Gastroesophageal sphincter (tissue), 4 donors: ENCODE measurements at regions not wholly inside any gene's neighbourhood (a gene's known extent, or its start where the extent isn't known, plus 50 kb on each side); places are given as distances from the start of the nearest gene placed in this dataset.
"Not testable (repeated sequence)": the region's sequence is repeated elsewhere in the genome, so short reads cannot be mapped to it uniquely, and the experiment has no call there.

Experiments
- ATAC-seq: fragments of 150-250 bp; one replicate; pipeline ENCODE4 v1.9.1; 2016; ENCODE audit warnings: mild to moderate bottlenecking, moderate library complexity
- H3K27ac ChIP-seq, 4 donors: fragments of 200-600 bp; sonication (generic) in 3 of 4; 1 replicate in 3 of 4; 2 replicates in 1 of 4; pipeline ENCODE4 v1.5.1; 2016 to 2019
- H3K27me3 ChIP-seq: fragments of 200-600 bp; sonication (generic); one replicate; pipeline ENCODE4 v1.5.1; 2019
- H3K36me3 ChIP-seq, 2 donors: fragments of 200-600 bp; sonication (generic); one replicate each; pipeline ENCODE4 v1.5.1; 2019; ENCODE audit warnings: control low read depth in 1 of 2
- H3K4me1 ChIP-seq, 3 donors: fragments of 200-600 bp; sonication (generic); 1 replicate in 2 of 3; 2 replicates in 1 of 3; pipeline ENCODE4 v1.5.1; 2016 to 2019; ENCODE audit warnings: control low read depth in 2 of 3
- H3K4me3 ChIP-seq, 2 donors: fragments of 200-600 bp; sonication (generic); one replicate each; pipeline ENCODE4 v1.5.1; 2019; ENCODE audit warnings: mild to moderate bottlenecking in 1 of 2, moderate library complexity in 1 of 2
- H3K9me3 ChIP-seq, 3 donors: fragments of 200-600 bp; sonication (generic); one replicate each; pipeline ENCODE4 v1.5.1; 2017 to 2019; ENCODE audit warnings: control low read depth in 2 of 3
- EP300 ChIP-seq: sonication (generic); formaldehyde crosslinking; IDR thresholded peaks from one replicate; pipeline ENCODE4 v1.6.1; 2017; ENCODE audit warnings: antibody characterized with exemption, mild to moderate bottlenecking
- POLR2A ChIP-seq, 2 donors: fragments of 450-650 bp; IDR thresholded peaks; one replicate each; pipeline ENCODE4 v1.6.1; 2017; ENCODE audit warnings: antibody characterized with exemption in 2 of 2, mild to moderate bottlenecking in 2 of 2, moderate library complexity in 1 of 2
- POLR2AphosphoS5 ChIP-seq: sonication (generic); formaldehyde crosslinking; IDR thresholded peaks from one replicate; pipeline ENCODE4 v1.6.1; 2017; ENCODE audit warnings: antibody characterized with exemption
- WGBS, 2 donors: methylation state at CpG; one replicate each; pipeline ENCODE4 v1.1.5; 2018; ENCODE audit warnings: low coverage in 1 of 2; 5-methylcytosine and 5-hydroxymethylcytosine counted together
- TF ChIP-seq, protein P1 (sequence below), 4 experiments: fragments of 200-600 bp in 2 of 4; fragments of 450-650 bp in 2 of 4; sonication (generic) in 1 of 4; IDR thresholded peaks; one replicate each; pipeline ENCODE4 v1.5.1; 2017 to 2019; ENCODE audit warnings: antibody characterized with exemption in 4 of 4, mild to moderate bottlenecking in 2 of 4, moderate library complexity in 2 of 4

DNA sequence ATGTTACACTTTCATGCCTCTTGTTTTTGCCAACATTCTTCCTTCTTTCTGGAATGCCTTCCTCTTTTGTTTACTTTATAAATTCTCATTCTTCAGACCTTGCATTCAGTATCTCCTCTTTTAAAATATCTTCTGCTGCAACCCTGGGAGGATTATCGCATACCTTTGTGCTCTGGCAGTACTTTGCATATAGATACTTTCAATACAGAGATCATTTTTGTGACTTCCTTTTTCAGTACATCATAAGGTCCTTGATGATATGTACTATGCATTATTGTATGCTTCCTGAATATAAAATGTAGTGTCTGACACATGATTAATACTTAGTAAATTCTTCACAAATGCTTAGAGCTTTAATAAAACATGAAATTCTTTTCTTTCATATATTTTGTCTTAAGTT, 538.7 kb downstream of the TRIB2 start:
- Histone ChIP-seq H3K27ac (no peak overlapping the region), H3K9me3 (no peaks in the 10 kb centered on the region), H3K36me3 (no peaks in the 10 kb centered on the region), H3K4me1 (no peaks in the 10 kb centered on the region), H3K27me3 (no peaks in the 10 kb centered on the region), H3K4me3 (no peak overlapping the region)
- TF ChIP-seq POLR2AphosphoS5 (no peak), EP300 (no peak), POLR2A (IDR thresholded peaks at IDR 0.05) (no peak)
- TF ChIP-seq, protein P1, sequence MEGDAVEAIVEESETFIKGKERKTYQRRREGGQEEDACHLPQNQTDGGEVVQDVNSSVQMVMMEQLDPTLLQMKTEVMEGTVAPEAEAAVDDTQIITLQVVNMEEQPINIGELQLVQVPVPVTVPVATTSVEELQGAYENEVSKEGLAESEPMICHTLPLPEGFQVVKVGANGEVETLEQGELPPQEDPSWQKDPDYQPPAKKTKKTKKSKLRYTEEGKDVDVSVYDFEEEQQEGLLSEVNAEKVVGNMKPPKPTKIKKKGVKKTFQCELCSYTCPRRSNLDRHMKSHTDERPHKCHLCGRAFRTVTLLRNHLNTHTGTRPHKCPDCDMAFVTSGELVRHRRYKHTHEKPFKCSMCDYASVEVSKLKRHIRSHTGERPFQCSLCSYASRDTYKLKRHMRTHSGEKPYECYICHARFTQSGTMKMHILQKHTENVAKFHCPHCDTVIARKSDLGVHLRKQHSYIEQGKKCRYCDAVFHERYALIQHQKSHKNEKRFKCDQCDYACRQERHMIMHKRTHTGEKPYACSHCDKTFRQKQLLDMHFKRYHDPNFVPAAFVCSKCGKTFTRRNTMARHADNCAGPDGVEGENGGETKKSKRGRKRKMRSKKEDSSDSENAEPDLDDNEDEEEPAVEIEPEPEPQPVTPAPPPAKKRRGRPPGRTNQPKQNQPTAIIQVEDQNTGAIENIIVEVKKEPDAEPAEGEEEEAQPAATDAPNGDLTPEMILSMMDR (IDR thresholded peaks at IDR 0.05), result no peak
- no peak for ATAC-seq
- 67 to 79% methylated on average over 1 of the region's 1 CpG for WGBS, 2 donors

DNA sequence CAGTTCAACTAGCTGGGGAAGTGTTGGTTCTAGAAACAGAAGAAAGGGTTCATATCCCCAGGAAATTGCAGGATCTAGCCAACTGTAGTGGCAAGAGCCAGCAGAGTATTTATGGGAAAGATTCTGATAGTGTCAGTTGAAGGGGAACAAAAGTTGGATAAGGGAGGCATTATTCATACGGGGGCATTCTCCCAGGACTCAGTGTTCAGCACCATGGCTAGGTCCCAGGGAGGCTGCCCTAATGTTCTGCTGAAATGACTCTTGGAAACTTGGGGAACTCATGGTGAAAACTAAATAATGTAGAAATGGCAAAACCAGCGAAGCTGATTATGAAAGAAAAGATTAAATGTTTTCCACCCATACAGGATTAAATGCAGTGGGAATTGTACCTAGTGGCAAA, 543.7 kb downstream of the TRIB2 start:
- 17 to 27% methylated on average over 2 of the region's 2 CpGs for WGBS, 2 donors
- Histone ChIP-seq H3K36me3 (no peaks in the 10 kb centered on the region), H3K27me3 (no peaks in the 10 kb centered on the region), H3K4me3 (no peak overlapping the region), H3K4me1 (no peaks in the 10 kb centered on the region), H3K27ac (no peak overlapping the region), H3K9me3 (no peaks in the 10 kb centered on the region)
- no peak for TF ChIP-seq EP300
- TF ChIP-seq, protein P1 (IDR thresholded peaks at IDR 0.05), result no peak
- no peak for TF ChIP-seq POLR2AphosphoS5
- no peak for TF ChIP-seq POLR2A (IDR thresholded peaks at IDR 0.05)
- ATAC-seq, result no peak

DNA sequence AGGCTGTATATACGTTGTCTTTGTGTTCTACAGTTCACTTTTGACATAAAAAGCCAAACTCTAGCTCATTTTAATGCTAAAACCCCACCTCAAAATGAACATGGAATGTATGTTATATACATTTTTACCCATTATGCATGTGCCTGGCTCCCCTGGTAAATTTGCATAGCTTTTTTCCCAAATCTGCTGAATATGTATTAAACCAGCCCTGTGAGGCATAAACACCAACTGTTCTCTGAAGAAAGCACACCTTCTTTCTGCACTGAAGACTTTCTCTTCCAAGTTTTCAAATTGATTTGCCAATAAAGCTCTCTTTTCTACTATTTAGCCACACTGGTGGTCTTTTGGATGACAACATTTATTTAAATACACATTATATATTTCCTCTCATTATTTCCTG, 549.4 kb downstream of the TRIB2 start:
- Histone ChIP-seq H3K36me3 (no peaks in the 10 kb centered on the region), H3K4me3 (no peak overlapping the region), H3K27ac (no peak overlapping the region), H3K27me3 (no peaks in the 10 kb centered on the region), H3K9me3 (no peaks in the 10 kb centered on the region), H3K4me1 (no peaks in the 10 kb centered on the region)
- TF ChIP-seq POLR2AphosphoS5, result no peak
- no peak for TF ChIP-seq POLR2A (IDR thresholded peaks at IDR 0.05)
- TF ChIP-seq, protein P1 (IDR thresholded peaks at IDR 0.05), result no peak
- no peak for TF ChIP-seq EP300
- 13 to 33% methylated on average over 1 of the region's 1 CpG for WGBS, 2 donors
- no peak for ATAC-seq

DNA sequence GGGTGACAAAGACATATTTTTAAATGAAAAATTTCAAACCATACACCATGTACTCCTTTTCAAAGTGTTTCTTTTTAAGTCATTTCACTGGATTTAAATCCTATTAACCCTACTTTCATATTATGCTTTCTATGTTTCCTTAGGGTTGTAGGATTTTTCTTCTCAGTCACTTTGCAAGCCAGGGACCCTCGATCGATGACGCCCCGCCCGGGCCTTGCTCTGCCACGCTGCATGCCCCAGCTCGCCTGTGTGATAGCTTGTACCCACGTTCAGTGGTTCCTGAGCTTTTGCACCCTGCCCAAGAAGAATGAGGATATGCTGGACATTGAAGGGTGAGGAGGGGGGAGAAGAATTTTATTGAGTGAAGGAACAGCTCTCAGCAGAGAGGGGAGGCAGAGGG, 568.0 kb downstream of the TRIB2 start:
- Histone ChIP-seq H3K27me3 (no peaks in the 10 kb centered on the region), H3K36me3 (no peaks in the 10 kb centered on the region), H3K4me1 (no peaks in the 10 kb centered on the region), H3K4me3 (no peak overlapping the region), H3K9me3 (no peaks in the 10 kb centered on the region), H3K27ac (no peak overlapping the region)
- no peak for TF ChIP-seq POLR2AphosphoS5
- TF ChIP-seq POLR2A (IDR thresholded peaks at IDR 0.05), result no peak
- TF ChIP-seq EP300, result no peak
- TF ChIP-seq, protein P1 (IDR thresholded peaks at IDR 0.05), result no peak
- ATAC-seq, result no peak
- WGBS, 2 donors, result 91% methylated on average over 8 of the region's 8 CpGs; no CpG with 5 or more reads in 1 of the 2 donors

DNA sequence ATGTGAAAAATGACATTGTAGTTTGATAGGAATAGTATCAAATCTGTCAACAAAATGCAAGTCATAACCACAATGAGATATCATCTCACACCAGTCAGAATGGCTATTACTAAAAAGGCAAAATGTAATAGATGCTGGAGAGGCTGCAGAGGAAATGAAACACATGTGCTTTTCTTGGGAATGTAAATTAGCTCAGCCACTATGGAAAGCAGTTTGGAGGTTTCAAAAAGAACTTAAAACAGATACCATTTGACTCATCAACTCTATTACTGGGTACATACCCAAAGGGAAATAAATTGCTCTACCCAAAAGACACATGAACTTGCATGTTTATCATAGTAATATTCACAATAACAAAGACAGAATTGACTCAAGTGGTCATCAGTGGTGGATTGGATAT, 572.6 kb downstream of the TRIB2 start:
- no peak for ATAC-seq
- TF ChIP-seq POLR2AphosphoS5 (no peak), POLR2A (IDR thresholded peaks at IDR 0.05) (no peak), EP300 (no peak)
- TF ChIP-seq, protein P1 (IDR thresholded peaks at IDR 0.05), result no peak
- no peak overlapping the region for H3K27ac ChIP-seq

DNA sequence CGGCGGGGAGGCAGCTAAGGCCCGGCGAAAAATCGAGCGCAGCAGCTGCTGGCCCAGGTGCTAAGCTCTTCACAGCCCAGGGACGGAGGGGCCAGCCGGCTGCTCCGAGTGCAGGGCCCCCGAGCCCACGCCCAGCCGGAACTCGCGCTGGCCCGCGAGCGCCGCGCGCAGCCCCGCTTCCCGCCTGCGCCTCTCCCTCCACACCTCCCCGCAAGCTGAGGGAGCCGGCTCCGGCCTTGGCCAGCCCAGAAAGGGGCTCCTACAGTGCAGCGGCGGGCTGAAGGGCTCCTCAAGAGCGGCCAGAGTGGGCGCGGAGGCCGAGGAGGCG, 591.7 kb downstream of the TRIB2 start:
- WGBS, 2 donors, result 80% methylated on average over 1 of the region's 33 CpGs; no CpG with 5 or more reads in 1 of the 2 donors
- H3K27ac ChIP-seq, H3K4me1 ChIP-seq, H3K27me3 ChIP-seq, ATAC-seq, H3K36me3 ChIP-seq, H3K4me3 ChIP-seq: not testable (repeated sequence)
- peaks cover 0 to 11% (median 0%) of the 10 kb centered on the region in 3 donors for H3K9me3 ChIP-seq

More for the DNA sequence above, 572.6 kb downstream of the TRIB2 start:
- no peaks in the 10 kb centered on the region for H3K4me1 ChIP-seq
- no peak overlapping the region for H3K4me3 ChIP-seq
- H3K36me3 ChIP-seq, result no peaks in the 10 kb centered on the region
- no peaks in the 10 kb centered on the region for H3K9me3 ChIP-seq
- H3K27me3 ChIP-seq, result no peaks in the 10 kb centered on the region
